ENCODE measurements at regions not wholly inside any gene's neighbourhood (a gene's known extent, or its start where the extent isn't known, plus 50 kb on each side); places are given as distances from the start of the nearest gene placed in this dataset.

DNA sequence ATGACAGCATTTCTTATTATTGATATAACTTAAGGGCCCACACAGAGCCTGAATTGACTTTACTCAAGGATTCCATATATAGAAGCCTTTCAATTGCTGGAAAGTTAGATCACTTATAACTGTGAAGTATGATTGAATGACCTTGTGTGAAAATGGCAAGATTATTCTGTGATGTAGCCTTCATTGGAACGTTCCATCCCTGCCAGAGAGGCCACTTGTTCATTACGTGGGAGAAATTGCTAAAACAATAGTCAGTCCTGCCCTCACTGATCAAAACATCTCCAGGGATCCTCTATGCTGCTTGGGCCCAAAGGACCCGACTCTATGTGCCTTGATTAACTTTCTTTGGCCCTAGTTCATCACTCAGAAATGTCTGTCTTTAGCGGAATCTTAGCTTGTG, 159.5 kb upstream of the BLID start:
- no peak for DNase-seq (ENCODE audit: extremely low read depth, low read depth)
- TF ChIP-seq, protein P1, sequence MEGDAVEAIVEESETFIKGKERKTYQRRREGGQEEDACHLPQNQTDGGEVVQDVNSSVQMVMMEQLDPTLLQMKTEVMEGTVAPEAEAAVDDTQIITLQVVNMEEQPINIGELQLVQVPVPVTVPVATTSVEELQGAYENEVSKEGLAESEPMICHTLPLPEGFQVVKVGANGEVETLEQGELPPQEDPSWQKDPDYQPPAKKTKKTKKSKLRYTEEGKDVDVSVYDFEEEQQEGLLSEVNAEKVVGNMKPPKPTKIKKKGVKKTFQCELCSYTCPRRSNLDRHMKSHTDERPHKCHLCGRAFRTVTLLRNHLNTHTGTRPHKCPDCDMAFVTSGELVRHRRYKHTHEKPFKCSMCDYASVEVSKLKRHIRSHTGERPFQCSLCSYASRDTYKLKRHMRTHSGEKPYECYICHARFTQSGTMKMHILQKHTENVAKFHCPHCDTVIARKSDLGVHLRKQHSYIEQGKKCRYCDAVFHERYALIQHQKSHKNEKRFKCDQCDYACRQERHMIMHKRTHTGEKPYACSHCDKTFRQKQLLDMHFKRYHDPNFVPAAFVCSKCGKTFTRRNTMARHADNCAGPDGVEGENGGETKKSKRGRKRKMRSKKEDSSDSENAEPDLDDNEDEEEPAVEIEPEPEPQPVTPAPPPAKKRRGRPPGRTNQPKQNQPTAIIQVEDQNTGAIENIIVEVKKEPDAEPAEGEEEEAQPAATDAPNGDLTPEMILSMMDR (IDR thresholded peaks at IDR 0.05; ENCODE audit: low read depth, low read length): no peak

DNA sequence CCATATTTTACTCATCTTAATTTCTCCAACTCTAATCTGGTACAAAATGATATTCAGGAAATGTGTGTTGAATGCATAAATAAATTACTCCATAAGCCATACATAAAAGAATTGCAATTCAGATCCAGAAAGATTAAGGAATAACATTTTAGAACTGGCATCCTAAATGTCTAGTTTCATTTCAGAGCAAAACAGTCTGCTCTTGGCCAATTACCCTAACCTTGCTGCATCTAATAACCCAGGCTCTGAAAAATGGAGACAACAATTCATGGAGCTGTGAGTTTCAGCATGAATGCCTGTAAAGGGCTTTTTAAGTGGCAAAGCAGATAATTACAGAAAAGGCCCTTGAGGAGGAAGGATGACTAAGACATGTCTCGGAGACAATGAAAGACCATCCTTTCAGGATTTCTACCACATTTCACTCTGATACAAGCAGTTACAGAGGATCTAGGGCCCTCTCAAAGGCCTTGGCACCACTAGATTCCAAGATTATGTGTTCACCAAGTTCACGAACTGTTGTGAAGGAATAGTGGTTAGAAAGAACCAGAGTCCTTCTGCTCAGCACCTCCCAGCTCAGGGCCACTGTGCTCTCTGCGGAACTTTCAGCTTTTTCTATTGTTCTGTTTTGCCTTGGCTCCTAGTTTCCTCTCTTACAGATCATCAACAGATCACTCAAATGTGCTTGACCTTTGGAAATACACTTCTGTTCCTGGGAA, 157.6 kb upstream of the BLID start:
- no peak for DNase-seq (ENCODE audit: extremely low read depth, low read depth)
- TF ChIP-seq, protein P1 (IDR thresholded peaks at IDR 0.05; ENCODE audit: low read depth, low read length): no peak

DNA sequence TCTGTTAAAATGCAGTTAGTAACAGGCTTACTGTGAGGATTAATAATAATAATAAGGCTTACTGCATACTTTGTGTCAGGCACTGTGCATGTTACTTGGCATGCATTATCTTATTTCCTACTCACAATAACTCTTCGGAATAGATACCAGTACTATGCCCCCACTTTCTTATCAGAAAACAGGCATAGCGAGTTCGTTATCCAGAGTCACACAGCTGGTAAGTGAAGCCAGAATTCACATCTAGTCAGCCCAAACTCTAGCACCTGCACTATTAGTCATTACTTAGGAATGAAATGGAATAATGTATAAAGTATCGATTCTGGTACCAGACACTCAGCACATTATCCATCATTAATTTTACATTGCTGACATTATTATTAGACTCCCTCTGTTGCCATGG, 155.7 kb upstream of the BLID start:
- TF ChIP-seq, protein P1 (IDR thresholded peaks at IDR 0.05; ENCODE audit: low read depth, low read length): no peak

DNA sequence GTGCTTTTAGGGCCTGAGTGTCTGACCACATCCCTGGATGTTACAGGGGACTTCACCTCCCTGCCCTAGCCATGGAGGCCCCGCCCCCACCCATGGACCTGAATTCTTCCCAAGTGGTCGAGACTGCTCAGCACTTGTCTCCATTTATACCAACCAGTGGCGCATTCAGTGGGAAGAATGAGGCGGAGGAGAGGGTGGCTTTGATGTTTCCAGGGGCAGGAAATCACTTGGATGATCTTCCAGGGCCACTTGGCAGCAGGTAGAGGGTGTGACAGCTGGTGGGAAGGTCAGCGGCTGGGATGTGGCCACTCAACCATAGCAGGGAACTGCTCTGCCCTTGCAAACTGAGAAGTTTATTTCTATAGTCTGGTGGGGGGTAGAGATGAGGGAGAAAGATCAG, 155.1 kb upstream of the BLID start:
- TF ChIP-seq, protein P1 (IDR thresholded peaks at IDR 0.05; ENCODE audit: low read depth, low read length): no peak
- no peak for DNase-seq (ENCODE audit: extremely low read depth, low read depth)

More for the DNA sequence above, 155.7 kb upstream of the BLID start:
- no peak for DNase-seq (ENCODE audit: extremely low read depth, low read depth)

DNA sequence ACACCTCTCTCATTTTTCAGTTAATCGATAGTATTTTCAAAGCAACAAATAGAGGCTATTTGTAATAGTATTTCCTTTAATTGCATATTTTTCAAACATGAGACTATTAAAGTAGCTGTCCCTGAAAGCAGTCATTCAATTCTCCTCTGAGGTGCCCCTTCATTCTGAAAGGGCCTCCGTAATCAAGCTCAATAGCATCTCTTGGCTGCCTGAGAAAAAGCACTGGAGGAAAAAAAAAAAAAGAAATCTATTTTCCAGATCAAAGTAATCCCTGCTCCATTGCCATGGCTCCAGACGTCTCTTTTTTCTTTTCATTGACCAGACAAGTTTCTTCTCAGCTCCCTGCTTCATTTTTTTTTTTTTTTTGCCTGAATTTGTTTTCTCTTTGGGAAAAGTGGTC, 154.5 kb upstream of the BLID start:
- TF ChIP-seq, protein P1 (IDR thresholded peaks at IDR 0.05; ENCODE audit: low read depth, low read length): no peak
- no peak for DNase-seq (ENCODE audit: extremely low read depth, low read depth)

DNA sequence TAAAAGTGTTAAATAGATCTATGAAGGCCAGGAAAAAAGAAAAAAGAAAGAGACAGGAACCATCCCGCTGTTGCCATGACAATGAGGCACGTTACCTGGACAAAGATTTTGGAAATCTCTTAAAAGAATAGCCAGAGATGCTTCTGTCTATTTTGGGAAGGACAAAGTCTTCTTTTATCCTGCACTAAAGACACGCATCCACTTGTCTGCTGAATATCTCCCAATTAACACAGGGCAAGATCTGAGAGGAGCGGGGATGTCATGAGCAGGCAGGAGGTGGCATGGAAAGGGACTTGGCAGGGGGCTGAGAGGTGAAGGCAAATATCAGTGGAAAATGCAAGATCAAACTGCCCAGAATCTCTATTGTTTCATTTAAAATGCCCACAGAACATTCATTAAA, 153.8 kb upstream of the BLID start:
- TF ChIP-seq, protein P1 (IDR thresholded peaks at IDR 0.05; ENCODE audit: low read depth, low read length): no peak
- DNase-seq (ENCODE audit: extremely low read depth, low read depth): no peak

DNA sequence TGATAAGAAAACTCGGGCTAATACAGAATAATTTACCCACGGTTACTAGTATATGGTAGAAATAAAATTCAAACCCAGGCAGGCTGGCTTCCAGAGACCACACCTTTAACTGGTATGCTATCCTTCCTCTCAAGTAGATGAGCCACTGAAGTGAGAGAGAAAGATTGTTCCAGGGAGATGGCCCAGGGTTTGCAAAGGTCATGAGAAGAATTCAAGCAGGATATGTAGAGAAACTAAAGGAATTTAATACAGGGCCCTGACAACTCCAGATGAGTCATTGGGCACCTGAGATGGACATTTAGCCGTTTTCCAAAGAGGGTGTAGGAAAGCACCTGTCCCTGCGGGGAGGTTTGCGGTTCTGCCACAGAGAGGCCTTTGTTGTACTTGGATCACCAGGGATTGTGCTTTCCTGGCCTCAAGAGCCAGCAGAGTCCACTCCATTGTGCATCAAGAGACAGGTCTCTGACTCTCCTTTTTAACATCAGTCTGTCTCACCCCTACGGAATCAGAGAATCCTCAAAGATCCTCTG, 152.7 kb upstream of the BLID start:
- TF ChIP-seq, protein P1 (IDR thresholded peaks at IDR 0.05; ENCODE audit: low read depth, low read length): no peak
- no peak for DNase-seq (ENCODE audit: extremely low read depth, low read depth)
